GM12891 (cell line): ENCODE measurements at regions not wholly inside any gene's neighbourhood (a gene's known extent, or its start where the extent isn't known, plus 50 kb on each side); places are given as distances from the start of the nearest gene placed in this dataset.

Experiments used
- DNase-seq: peaks from one replicate; pipeline ENCODE4 v3.0.0; 2011; ENCODE audit warnings: low spot score; ENCODE audit not compliant: insufficient read length
- FAIRE-seq: peaks from 2 replicates; lab custom pipeline; 2011; peaks lifted over from hg19 to GRCh38; lab: Jason Lieb, UNC
- PAX5 ChIP-seq: IDR thresholded peaks from 2 replicates; pipeline ENCODE4 v1.6.1; 2011; ENCODE audit warnings: low read length, moderate library complexity, mild to moderate bottlenecking; ENCODE audit not compliant: insufficient read depth, severe bottlenecking
- POLR2A ChIP-seq: IDR thresholded peaks from 2 replicates; pipeline ENCODE4 v1.6.1; 2011; ENCODE audit warnings: low read depth, low read length, control low read depth
- POLR2AphosphoS5 ChIP-seq: IDR thresholded peaks from 2 replicates; pipeline ENCODE4 v1.6.1; 2011; ENCODE audit warnings: low read depth, low read length, control low read depth
- POU2F2 ChIP-seq: IDR thresholded peaks from 2 replicates; pipeline ENCODE4 v1.6.1; 2011; ENCODE audit warnings: low read depth, mild to moderate bottlenecking, control low read depth, low read length, moderate library complexity
- SPI1 ChIP-seq: IDR thresholded peaks from 2 replicates; pipeline ENCODE4 v1.6.1; 2011; ENCODE audit warnings: low read depth, low read length, control low read depth
- TAF1 ChIP-seq: IDR thresholded peaks from 2 replicates; pipeline ENCODE4 v1.6.1; 2011; ENCODE audit warnings: low read depth, low read length, control low read depth

DNA sequence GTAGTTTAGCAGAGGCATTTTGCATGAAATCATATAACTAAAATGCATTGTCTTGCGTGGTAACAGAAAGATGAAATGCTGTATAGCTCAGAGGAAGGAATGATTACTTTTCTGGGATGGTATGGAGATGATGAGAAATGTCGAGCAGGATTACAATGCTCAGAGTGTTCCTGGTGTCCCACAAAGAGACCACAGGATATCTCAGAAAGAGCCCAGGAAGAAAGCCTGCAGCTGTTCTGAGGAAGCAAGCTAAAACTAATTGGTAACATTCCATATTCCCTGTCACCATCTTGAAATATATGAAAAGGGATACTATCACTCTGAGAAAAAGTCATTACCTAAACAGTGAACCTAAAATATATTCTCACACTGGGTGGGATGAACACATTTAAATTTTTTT, 233.1 kb downstream of the POU4F1 start:
- DNase-seq (no peak), FAIRE-seq (no peak)
- TF ChIP-seq POLR2AphosphoS5 (no peak), POU2F2 (no peak), POLR2A (no peak)

DNA sequence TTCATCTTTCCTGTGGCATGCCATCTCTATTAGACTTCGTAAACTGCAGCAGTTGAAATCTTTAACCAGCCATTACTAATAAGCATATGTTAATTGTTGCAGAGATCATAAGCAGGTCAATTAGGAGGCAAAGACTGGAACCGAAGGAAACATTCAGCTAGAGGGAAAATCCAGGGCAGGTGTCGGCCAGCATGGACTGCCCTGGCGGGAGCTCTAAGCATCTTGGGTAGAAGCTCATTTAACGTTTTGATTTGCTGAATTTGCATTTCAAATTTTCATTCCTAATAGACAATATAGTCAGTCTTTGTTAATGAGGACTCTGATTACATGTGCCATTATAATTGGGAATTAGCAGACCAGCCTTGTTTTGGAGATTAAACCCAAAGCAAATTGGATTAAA, 238.6 kb downstream of the POU4F1 start:
- TF ChIP-seq POU2F2 (no peak), POLR2A (no peak), SPI1 (no peak), PAX5 (no peak), TAF1 (no peak), POLR2AphosphoS5 (no peak)
- FAIRE-seq, result no peak
- DNase-seq, result no peak

DNA sequence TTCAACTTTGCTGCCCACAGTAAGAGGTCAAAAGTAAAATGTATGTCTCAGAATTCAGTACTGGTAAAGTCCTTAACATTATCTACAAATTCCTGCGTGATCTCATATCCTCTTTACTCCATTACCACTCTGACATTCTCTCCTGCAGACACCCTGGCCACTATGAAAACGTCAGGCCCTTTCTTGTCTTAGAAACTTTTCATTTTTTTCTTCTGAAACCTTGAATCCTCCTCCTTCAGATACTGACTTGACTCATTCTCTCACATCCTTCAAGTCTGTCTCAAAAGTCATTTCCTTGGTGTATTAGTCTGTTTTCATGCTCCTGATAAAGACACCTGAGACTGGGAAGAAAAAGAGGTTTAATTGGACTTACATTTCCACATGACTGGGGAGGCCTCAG, 262.3 kb downstream of the POU4F1 start:
- no peak for DNase-seq
- FAIRE-seq, result peak; percentile 78
- TF ChIP-seq POU2F2 (no peak), SPI1 (no peak), POLR2A (no peak), PAX5 (no peak), TAF1 (no peak), POLR2AphosphoS5 (no peak)

DNA sequence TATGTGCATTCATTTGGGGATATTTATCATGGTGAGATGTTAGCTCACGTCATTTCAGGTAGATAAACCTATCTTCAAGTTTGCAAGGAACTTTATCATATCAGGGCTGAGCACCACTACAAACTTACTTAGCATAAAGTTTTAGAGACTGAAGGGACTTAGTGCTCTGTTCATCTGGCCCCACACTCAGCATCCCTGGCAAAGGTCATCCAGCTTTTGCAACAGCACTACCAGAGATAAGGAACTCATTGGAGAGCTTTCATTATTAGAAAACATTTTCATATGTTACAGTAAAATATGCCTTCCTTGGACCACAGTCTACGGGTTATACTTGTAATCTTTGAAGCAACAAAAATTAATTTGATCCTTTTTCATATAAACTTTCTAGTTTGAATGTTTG, 263.4 kb downstream of the POU4F1 start:
- TF ChIP-seq POLR2A (no peak), POU2F2 (no peak), SPI1 (no peak), PAX5 (no peak), TAF1 (no peak), POLR2AphosphoS5 (no peak)
- DNase-seq, result no peak
- no peak for FAIRE-seq

DNA sequence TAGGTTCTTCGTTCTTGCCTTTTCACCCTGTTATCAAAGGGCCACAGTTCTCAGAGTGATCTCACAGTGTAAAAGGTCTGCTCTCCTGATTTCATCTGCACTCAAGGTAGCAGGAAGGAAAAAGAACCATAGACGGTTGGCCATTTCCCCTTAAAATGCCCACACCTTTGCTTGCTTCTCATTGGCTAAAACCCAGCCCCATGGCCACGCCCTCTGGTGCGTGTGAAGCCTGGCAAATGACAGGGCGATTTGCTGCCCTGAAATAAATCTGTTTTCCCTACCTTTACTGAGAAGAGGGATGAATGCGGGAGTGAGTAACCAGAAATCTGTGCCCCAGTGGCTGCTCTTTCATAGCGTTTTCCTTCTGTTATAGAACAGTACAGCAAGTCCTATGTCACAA, 269.3 kb downstream of the POU4F1 start:
- DNase-seq (no peak), FAIRE-seq (no peak)
- TF ChIP-seq SPI1, result no peak
- TF ChIP-seq TAF1, result no peak
- TF ChIP-seq PAX5, result no peak
- TF ChIP-seq POU2F2, result no peak
- TF ChIP-seq POLR2AphosphoS5, result no peak
- TF ChIP-seq POLR2A, result no peak

DNA sequence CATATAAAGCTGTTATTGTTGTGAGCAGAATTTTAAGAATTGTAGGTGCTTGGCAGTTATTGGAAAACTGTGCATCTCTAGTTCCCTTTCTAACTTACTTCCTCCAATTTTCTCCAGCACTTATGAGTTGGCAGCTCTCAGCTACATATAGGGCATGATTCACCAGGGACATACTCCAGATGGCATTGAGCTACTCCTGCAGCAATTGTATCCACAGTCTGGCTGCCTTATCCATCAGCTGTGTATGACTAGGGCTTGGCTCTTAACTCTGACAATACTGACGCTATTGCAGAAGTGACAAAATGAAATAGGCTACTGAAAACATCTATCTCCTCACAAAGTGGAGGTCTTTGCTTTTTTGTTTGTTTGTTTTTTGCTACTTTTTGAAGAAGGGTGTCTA, 276.7 kb downstream of the POU4F1 start:
- no peak for DNase-seq
- no peak for FAIRE-seq
- no peak for TF ChIP-seq POU2F2
- TF ChIP-seq TAF1, result no peak

DNA sequence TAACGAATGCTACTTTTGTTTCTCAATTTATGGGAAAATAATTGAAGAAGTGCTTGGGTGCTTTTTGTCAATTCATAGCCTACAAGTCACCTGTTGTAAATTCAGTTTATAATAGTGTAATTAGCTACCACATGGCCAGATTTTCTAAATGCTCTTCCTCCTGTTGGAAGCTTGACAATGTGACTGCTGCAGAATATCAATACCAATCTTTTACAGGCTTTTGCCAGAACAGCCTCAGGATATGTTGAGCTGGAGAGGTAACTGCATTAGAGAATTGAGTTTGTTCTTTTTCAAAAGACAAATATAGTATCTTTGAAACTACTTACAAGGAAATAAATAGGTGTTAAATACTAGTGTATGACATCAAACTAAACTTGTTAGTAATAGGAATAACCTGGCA, 277.8 kb downstream of the POU4F1 start:
- no peak for FAIRE-seq
- no peak for DNase-seq
- TF ChIP-seq TAF1 (no peak), SPI1 (no peak), POLR2AphosphoS5 (no peak), POLR2A (no peak), POU2F2 (no peak), PAX5 (no peak)

DNA sequence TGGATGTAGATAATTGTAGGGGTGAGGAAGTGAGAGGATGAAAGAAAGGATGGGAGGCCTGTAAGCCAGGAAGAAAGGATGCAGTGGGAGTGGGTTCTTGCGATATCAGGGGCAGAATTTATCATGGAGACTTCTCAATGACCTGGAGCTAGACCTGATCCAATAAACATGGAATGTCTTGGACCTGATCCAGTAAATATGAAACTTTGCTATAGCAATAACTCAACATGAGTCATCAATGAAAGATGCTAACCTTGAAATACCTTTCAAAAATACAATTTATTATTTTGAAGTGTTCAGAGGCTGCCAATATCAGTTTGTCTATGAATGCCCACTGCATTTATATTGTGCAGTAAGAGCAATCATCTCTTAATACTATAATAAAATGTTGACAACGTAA, 279.5 kb downstream of the POU4F1 start:
- TF ChIP-seq TAF1, result no peak
- TF ChIP-seq POU2F2, result no peak
- TF ChIP-seq POLR2A, result no peak
- TF ChIP-seq PAX5, result no peak
- TF ChIP-seq SPI1, result no peak
- TF ChIP-seq POLR2AphosphoS5, result no peak
- no peak for DNase-seq
- FAIRE-seq, result no peak

DNA sequence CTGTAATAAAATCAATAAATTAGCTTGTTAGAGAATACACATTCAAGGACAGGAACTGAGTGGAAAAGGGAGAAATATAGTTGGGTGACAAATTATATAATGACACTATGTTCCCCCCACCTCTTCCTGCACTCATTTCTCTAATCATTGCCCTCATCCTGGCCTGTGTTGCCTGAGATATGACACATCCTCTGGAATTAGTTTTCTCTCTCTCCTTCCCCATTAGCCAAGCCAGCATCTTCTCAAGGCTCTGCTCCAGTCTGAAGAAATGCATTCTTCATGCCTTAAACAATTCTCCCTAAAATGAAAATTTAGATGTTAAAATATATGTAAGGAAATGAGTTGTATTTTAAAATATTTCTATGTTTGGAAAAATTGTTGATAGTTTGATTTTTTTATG, 280.3 kb downstream of the POU4F1 start:
- TF ChIP-seq POLR2A (no peak), SPI1 (no peak), TAF1 (no peak), POLR2AphosphoS5 (no peak), PAX5 (no peak), POU2F2 (no peak)
- DNase-seq (no peak), FAIRE-seq (no peak)

DNA sequence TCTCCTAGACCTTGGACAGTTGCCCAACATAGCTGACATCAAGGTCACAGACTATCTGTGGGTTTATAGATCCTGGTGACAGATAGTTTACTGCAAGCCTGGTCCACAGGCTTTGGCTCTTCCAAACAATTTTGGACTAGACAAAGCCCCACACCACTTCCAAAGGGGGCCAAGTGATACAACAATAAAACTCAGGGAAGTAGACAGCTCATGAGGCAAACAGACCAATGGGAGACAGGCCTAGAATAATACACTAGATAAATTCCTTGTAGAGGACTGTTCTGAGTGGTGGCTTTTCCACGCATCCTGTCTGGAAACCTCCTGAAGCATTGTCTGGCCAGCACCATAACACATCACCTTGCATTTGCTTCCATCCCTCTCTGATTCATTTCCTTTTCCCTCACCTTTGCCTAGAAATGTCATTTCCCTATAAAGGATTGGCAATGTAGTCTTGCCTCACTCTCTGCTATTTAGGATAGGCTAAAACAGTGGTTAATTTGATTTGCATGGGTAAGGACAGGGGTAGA, 284.2 kb downstream of the POU4F1 start:
- no peak for TF ChIP-seq POLR2A
- TF ChIP-seq POLR2AphosphoS5, result no peak
- no peak for TF ChIP-seq TAF1
- no peak for TF ChIP-seq SPI1
- no peak for TF ChIP-seq PAX5
- TF ChIP-seq POU2F2, result no peak
- no peak for FAIRE-seq
- DNase-seq, result no peak
